HG02759 (cell line): ENCODE measurements at regions not wholly inside any gene's neighbourhood (a gene's known extent, or its start where the extent isn't known, plus 50 kb on each side); places are given as distances from the start of the nearest gene placed in this dataset.

ENCODE experiments used
- ATAC-seq: cut with Tn5 transposase; IDR thresholded peaks from one replicate; pipeline ENCODE4 v1.9.1; 2021; ENCODE audit warnings: mild to moderate bottlenecking, moderate library complexity; ENCODE audit not compliant: unreplicated experiment

DNA sequence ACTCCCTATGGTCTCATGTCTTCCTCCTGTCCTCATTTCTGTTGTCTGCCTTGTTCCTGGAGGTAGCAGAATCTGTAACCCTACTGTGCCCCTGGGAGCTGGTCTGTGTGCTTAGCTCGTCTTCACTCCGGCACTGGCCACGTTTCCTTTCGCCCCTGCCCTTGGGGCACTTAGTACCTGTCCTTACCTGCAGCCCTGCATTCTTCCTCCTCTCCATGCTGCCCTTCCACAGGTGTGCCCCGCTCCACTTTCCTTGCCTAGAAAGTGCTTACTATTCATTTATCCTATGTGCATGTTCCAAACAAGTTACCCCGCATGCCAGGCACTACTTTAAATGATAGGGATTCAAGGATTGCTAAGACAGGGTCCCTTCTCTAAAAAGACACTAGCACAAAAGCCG is 199.9 kb upstream of the ZMIZ1 start:
- no peak for ATAC-seq

DNA sequence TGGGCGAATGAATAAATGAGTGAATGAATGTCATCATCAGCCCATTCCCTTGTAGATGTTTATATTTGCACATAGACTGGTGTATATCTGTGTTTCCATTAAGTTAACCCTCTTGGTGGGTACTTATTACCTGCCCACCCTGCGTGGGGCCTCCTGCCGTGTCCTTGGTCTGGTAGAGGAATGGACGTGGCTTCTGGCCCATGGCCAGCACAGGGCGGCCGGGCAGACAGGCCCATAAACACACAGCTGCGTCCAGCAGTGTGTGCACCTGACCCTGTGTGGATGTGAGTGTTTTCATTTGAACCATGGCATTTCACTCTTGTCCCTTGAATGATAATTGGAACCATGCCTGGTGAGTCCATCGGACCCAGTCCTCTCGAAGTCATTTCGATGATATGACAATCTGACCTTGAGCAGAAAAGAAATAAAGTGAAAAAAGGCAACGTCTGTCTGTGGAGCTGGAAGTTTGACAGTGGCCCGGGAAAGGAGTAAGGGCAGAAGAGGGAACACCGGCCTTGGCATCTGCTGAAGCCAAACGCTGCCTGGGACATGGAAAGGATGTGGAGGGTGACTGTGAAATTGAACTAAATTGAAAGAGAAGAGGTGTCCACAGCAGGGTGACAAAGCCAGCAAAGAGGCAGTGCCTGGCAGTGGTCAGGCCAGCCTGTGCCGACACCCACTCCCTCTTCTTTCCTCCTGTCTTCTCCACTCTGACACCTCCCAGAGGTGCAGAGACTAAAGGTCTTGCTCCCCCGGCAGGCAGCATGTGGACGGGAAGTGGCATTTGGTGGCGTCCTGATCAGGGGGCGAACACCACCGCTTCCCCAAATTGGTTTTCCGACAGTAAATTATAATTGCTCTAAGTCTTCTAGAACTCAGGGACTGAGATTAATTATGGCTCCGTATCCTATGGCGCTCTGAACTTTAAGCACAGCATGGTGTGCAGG is 199.0 kb upstream of the ZMIZ1 start:
- no peak for ATAC-seq

DNA sequence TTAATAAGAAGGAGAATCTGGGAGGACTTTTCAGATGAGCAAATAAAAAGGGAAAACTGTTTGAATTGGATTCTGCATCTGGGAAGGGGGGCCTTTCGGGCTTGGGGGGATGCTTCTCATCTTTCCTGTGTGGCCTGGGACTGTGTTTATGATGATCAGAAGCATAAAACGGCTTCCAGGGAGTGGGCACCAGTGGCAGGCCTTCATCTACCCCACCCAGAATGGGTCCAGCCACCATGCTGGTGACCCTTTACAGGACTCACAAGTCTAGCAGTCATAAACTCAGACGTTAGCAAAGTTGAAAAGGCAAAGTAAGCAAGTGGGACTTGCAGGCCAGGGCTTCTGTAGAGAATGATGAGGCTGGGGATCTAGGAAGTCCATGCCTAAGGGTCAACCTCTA is 198.3 kb upstream of the ZMIZ1 start:
- no peak for ATAC-seq

DNA sequence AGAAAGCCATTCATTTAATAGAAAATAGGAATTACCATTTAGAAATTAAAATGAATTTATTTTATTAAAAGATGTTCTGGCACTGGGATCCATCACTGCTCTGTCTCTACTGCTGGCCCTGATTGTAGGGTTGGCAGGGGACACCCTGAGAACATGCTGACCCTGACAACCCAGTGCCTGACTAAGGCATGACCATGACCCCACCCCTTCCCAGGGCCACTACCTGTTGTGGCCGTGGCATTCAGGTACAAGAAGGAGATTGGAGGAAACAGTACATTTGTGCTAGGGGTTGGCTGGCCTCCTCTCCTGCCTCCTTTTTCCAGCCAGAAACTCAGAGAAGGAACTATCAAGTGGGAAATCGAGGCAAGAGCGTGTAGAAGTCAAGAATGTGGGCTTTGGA is 197.0 kb upstream of the ZMIZ1 start:
- no peak for ATAC-seq

DNA sequence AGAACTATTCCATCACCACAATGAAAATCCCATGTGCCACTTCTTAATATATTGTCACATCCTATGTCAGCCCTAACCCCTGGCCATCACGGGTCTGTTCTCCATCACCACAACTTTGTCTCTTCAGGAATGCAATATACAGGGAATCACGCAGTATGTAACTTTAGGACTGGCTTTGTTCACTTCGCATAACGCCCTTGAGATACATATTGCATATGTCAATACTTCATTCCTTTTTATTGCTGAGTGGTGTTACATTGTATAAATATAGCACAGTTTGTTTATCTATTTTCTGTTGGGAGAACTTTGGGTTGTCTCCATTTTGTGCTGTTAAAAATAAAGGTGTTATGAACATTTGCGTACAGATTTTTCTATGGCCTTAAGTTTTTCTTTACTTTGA is 195.4 kb upstream of the ZMIZ1 start:
- ATAC-seq = no peak

DNA sequence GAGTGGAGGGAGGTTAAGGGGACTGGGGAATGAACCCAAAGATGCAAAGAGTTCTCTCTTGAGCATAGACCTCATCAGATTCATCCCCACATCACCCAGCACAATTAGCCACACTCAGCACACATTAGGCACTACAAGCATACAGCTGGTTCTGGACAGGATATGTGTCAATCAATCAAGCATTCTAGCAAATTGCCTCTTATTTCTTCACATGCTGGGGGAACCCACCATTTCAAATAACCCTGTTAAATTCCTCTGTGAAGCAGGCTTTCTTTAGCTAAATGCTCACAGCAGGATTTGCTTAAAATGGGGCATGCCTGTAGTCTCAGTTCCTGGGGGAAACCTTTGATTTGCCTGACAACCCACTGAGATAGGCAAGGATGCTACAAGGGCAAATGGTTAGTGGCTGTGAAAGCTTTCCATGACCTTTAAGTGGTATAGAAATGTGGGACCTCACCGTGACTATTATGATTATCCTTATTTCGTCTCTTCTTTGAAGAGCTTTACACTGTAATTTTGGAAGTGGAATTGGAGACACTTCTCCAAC is 193.4 kb upstream of the ZMIZ1 start:
- no peak for ATAC-seq

DNA sequence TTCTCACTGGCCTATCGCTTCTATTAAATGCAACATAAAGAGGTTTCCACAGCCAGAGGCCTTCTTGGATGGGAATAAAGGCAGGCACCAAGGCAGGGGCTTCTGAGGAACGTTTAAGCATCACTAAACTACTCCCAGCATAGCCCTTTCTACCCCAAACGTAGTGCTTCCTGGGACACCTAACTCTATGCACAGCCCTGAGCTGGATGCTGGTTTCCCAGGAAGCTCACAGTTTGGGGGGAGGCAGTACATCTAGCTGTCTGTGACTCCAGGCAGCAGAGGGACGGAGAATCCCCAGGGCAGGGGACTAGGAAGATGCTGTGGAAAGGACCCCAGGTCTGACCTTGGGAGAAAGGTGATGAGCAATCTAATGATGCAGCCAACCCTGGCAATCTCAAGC is 192.8 kb upstream of the ZMIZ1 start:
- no peak for ATAC-seq

DNA sequence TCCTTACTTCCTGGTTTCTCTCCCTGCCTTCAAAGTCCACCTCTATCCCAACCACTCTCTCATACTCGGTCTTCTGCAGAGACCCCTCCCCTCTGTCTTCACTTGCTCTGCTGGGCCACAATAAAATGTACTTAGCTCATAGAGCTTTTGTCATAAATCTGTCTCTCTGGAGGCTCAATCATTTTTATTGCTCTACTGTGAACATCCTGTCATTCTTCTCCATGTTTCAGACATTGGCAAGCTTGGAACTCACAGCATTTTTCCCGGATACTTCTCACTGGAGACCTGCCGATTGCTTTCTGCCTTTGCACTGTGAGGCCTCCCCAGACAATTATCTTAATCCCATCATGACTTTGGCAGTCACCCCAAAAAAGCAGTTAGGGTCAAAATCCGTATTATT is 192.3 kb upstream of the ZMIZ1 start:
- no peak for ATAC-seq

DNA sequence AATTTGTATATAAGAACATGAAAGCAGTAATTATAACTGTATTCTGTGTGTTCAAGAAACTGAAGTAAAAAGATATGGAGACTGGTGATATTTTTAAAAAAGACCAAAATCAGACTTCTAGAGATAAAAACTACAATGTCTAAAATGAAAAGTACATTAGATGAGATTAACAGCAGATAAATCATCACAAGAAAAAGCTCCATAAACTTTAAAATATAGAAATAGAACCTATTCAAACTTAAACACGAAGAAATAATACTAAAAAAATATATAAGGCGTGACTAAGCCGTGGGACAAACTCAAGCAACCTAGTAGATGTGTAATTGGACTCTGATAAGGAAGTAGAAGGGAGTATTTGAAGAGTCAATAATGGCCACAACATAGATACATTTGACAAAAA is 189.1 kb upstream of the ZMIZ1 start:
- no peak for ATAC-seq

DNA sequence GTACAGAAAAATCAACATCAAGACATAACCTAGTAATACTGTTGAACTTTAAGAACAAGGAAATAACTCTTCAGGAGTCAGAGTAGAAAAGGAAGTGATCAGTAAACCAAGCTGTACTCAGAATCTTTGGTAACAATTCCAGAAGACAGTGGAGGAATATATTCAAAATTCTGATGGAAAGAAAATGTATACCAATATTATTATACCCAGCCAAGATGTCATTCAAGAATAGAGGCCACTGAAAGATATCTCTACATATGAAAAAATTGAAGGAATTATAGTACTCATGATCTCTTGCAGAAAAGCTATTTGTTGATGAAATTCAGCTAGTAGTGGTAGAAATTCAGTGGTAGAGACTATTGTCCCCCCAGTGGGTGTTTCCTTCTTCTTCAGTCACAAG is 182.6 kb upstream of the ZMIZ1 start:
- ATAC-seq = no peak

DNA sequence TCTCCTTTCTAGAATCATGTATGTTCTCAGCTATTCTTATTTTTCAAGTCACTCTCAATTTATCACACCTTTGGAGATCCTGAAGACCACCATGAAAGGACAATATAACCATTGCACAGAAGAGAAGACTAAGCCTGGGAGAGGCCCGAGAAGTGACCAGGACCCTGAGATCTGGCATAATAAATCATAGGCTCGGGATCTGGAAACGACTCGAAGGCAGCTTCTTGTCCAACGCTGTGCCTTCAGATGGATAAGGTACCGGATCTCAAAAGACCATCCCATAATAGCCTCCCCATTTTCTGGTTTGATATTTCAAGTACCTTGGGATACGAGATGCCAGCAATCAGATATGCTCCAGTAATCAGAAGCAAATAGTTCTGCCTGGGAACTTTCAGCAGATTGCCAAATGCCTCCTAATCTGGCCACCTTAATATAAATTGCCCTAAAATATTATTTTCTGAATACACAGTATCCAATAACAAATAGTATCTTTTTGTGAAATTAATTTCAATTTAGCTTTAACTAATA is 179.2 kb upstream of the ZMIZ1 start:
- ATAC-seq = no peak

DNA sequence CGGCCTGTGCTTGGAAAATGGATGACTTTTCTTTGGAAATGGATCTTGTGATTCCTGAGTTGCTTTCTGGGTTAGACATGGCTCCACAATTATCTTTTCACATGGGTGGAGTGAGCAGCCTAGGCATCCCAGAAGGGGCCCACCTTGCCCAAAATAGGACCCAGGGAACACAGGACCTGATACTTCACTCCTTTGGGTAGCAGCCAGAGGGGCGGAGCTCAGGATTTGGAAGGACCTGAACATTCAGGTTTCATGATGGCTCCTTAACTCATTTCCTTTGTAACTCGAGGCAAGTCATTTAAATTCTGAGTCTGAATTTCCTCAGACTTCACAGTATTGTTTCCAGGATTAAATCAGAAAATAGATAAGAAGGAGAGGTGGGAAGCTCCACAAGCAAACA is 178.3 kb upstream of the ZMIZ1 start:
- no peak for ATAC-seq

DNA sequence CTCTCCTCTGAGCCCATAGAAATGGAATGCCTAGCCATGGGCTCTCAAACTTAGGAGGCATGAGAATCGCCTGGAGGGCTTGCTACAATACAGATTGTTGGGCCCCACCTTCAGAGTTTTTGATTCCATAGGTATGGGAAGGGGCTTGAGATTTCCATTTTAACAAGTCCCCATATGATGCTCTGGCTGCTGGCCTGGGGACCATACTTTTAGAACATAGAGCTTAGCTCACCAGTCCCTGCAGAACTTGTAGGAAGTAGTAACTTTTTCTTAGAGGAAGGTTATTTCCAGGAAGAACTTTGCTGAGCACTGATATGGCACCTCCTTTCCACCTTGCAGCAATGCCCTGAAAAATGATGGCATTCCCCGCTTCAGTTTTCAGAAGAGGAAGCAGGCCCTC is 177.0 kb upstream of the ZMIZ1 start:
- no peak for ATAC-seq

DNA sequence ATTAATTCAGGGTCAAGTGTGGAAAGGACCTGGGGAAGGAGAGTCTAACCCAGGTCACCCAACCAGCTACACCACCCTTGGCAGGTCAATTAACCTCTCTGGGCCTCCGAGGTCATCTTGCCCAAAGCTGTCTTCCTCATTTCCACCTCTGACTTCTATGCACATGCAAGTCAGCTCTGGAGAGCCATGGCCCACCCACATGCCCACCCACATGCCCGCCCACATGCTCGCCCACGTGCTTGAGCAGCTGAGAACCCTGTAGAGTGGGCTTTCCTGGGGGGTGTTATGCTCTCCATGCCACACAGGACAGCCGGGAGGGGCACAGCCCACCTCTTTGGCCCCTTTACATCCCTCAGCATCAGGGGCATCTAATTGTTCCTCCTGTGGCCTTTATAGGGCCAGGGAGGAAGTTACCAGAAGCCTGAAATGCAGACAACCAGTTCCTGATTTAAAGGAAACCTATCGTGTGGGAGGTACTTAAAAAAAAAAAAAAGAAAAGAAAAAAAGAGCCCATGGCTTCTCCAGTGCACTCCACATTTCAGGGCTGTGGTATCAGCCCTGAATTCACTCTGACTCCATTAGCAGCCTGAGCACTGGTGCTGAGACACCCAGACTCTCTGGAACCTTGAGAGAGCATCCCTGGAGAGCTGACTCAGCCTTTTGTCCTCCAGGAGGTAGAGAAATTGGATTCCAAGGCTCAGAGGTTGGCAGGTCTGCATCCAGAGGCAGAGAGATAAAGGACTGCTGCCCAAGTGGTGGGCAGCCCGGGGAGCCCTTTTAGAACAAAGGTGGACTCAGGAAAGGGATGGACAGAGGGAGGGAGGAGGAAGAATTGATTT is 176.2 kb upstream of the ZMIZ1 start:
- ATAC-seq = no peak

DNA sequence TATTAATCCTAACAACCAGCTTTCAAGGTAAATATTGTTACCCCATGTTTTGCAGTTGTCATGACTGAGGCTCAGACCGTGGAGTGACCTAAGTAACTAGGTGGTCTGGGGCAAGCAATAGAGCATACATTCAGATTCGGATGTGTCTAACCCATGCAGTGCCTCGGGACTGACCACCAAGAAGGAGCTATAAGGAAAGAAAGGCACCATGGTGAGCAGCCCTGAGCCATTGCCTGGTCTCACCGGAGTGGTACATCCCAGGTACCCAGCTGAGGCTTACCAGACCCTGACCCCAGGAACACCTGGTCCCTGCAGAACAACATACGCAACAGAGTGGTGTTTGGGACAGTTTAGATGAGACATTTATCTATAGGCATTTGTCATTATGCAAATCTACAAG is 175.5 kb upstream of the ZMIZ1 start:
- no peak for ATAC-seq

DNA sequence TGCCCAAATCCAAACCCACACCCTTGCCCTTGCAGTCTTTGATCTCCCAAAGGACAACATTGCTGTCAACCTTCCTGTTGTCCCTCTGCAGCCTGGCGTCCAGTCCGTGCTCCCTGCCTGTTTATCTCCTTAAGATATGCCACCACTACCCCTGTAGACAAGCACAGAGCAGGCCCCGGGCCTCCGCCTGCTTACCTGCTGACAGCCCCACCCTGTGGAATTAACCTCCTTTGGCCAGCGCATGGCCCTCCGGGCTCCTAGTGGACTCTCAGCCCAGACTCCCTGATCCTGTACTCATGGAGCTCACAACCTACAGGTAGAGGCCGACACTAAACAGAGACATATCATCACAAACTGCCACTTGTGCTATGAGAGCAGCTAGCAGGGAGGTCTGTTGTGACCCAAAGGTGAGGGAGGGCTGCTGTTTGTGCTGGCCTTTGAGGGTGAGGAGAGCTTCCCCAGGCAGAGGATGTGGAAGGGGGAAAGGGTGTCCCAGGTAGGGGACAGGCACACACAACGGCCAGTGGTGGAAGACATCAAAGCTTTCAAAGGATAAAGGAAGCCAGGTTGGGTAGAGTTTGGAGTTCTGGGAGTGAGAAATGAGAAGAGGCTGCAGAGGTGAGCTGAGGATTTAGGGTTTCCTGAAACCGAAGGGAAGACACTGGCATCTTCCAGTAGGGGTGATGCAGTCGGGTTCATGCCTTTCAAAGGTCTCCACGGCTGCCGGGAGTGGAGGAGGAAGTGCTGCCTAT is 174.5 kb upstream of the ZMIZ1 start:
- no peak for ATAC-seq

DNA sequence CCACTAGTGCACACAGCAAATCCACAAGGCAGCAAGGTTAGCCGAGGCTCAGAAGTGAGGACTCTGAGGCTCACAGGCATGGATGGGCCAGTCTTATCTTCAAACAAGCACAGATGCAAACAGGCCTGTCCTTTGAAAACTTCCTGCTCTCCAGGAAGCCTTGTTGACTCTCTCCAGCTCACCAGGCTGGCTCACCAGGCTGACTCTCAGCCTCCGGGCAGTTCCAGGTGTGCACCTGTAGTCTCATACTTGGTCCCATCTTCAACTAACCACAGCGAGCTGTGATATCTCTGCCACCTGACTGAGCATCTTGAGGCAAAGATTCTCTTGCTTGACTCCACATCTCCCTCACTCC is 173.9 kb upstream of the ZMIZ1 start:
- no peak for ATAC-seq

DNA sequence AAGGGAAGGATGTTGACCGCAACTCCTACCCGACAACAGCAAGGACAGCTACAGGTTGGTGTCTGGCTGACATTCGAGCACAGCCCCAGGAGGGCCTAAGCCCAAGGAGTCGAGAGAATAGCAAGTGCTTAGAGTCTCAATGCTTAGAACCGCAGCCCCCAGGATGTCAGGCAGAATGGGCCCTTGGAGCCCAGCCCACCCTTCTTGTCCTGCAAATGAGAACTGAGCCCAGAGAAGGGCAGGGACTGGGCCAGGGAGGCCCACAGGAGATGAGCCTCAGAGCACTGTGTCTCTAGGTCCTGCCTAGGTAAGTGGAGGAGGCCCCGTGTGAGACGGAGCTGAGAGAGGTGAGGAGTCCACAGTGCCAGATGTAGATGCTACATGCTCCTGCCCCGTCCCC is 173.3 kb upstream of the ZMIZ1 start:
- ATAC-seq = no peak

DNA sequence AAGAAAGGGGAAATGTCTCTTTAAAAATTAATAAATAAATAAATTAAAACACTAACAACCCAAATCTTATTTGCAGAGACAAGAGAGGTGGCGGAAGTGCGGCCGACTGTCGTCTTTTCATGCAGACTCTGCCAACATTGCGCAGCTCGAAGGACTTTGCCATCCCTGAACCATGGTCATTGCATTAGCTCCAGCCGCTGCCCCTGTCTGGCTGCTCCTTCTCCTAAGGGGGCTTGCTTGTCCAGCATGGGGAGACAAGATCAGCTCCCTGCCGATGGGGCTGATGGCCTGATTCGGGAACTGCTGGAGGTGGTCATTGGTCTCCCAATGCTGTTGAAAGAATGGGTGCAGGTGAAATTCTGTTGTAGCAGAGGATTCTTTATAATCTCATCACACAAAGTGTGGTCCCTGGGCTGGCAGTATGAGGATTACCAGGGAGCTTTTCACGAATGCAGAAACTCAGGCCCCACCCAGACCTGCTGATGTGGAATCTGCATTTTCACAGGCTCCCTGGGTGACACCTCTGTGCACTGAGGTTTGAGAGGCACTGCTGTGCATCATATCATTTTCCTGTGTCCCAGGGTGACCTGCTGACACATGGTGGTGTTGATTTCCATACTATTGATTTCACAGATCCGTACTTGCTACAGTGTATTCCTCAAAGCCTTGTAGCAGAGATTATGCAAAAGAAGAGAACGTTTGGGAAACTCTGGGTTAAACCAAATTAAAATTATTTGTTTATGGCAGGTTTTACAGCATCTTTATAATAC is 172.4 kb upstream of the ZMIZ1 start:
- no peak for ATAC-seq
